Suprapubic skin (tissue), 4 donors: ENCODE measurements at regions not wholly inside any gene's neighbourhood (a gene's known extent, or its start where the extent isn't known, plus 50 kb on each side); places are given as distances from the start of the nearest gene placed in this dataset.

ENCODE experiments used
- DNase-seq, 2 donors: peaks; one replicate each; pipeline ENCODE4 v3.0.0-alpha.2; 2019; ENCODE audit warnings: low spot score in 2 of 2
- H3K27ac ChIP-seq: fragments of 200-600 bp; sonication (generic); one replicate; pipeline ENCODE4 v1.5.1; 2019
- H3K27me3 ChIP-seq: fragments of 200-600 bp; sonication (generic); one replicate; pipeline ENCODE4 v1.5.1; 2019
- H3K36me3 ChIP-seq: fragments of 200-600 bp; sonication (generic); one replicate; pipeline ENCODE4 v1.5.1; 2019
- H3K4me1 ChIP-seq: fragments of 200-600 bp; sonication (generic); one replicate; pipeline ENCODE4 v1.5.1; 2019
- H3K4me3 ChIP-seq: fragments of 200-600 bp; sonication (generic); one replicate; pipeline ENCODE4 v1.5.1; 2019; ENCODE audit warnings: mild to moderate bottlenecking
- H3K9me3 ChIP-seq: fragments of 200-600 bp; sonication (generic); one replicate; pipeline ENCODE4 v1.5.1; 2019
- EP300 ChIP-seq: sonication (generic); formaldehyde crosslinking; IDR thresholded peaks from one replicate; pipeline ENCODE4 v1.6.1; 2017; ENCODE audit warnings: antibody characterized with exemption
- POLR2A ChIP-seq, 2 donors: fragments of 450-650 bp; IDR thresholded peaks; one replicate each; pipeline ENCODE4 v1.6.1; 2017; ENCODE audit warnings: antibody characterized with exemption in 2 of 2, mild to moderate bottlenecking in 2 of 2, moderate library complexity in 2 of 2
- POLR2AphosphoS5 ChIP-seq, 3 donors: sonication (generic); formaldehyde crosslinking; IDR thresholded peaks; one replicate each; pipeline ENCODE4 v1.6.1; 2017; ENCODE audit warnings: antibody characterized with exemption in 3 of 3
- WGBS: methylation state at CpG from one replicate; pipeline ENCODE4 v1.1.5; 2018; 5-methylcytosine and 5-hydroxymethylcytosine counted together
- TF ChIP-seq, protein P1 (sequence below), 2 donors: fragments of 200-600 bp in 1 of 2; fragments of 450-650 bp in 1 of 2; sonication (generic) in 1 of 2; IDR thresholded peaks; one replicate each; pipeline ENCODE4 v1.5.1; 2016 to 2019; ENCODE audit warnings: antibody characterized with exemption in 2 of 2, mild to moderate bottlenecking in 1 of 2, moderate library complexity in 1 of 2

DNA sequence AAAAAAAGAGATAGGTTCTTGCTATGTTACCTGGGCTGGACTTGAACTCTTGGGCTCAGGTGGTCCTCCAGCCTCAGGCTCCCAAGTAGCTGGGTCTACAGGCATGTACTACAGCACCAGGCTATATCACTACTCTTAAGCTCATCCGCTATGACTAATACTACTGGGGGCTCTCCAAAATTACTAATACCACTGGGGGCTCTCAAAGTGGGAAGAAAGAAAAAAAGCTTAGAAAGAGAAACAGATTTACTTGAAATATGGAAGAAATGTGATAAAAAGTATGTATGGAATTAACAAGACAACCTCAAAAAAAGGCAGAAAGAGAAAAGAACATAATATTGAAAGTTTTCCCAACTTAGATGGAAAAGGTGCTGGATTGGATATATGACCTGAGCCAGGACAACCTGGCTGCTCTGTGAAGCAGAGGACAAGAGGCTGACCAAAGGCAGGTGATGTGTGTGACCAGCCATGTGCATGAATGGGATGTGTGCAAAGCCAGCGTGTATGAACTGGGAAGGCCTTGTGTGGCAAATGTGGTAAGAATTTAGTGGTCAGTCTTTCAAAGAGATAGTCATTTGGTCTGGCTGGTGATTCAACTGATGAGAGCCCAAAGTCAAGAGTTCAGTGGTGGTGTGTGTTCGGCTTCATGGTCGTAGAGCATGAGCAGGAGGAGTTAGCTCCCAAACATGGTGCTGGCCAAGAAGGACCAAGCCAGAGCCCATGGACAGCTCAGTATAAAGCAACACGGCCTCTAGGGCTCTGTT lies 232.4 kb upstream of the KLF14 start:
- peaks cover 14% of the 10 kb centered on the region for H3K4me1 ChIP-seq
- H3K9me3 ChIP-seq = no peaks in the 10 kb centered on the region
- no peak for TF ChIP-seq POLR2AphosphoS5 (IDR thresholded peaks at IDR 0.05)
- no peak for DNase-seq
- no peaks in the 10 kb centered on the region for H3K27me3 ChIP-seq
- peaks cover 14% of the 10 kb centered on the region for H3K36me3 ChIP-seq
- no peak overlapping the region for H3K4me3 ChIP-seq
- WGBS = 89% methylated on average over 5 of the region's 5 CpGs
- H3K27ac ChIP-seq = no peak overlapping the region

GRCh38 chr7:130970196-130970595 lies 236.2 kb upstream of the KLF14 start:
- Histone ChIP-seq H3K9me3 (no peaks in the 10 kb centered on the region), H3K4me3 (no peak overlapping the region), H3K36me3 (peaks cover 10% of the 10 kb centered on the region), H3K4me1 (peaks cover 14% of the 10 kb centered on the region), H3K27me3 (no peaks in the 10 kb centered on the region), H3K27ac (no peak overlapping the region)
- TF ChIP-seq, protein P1, sequence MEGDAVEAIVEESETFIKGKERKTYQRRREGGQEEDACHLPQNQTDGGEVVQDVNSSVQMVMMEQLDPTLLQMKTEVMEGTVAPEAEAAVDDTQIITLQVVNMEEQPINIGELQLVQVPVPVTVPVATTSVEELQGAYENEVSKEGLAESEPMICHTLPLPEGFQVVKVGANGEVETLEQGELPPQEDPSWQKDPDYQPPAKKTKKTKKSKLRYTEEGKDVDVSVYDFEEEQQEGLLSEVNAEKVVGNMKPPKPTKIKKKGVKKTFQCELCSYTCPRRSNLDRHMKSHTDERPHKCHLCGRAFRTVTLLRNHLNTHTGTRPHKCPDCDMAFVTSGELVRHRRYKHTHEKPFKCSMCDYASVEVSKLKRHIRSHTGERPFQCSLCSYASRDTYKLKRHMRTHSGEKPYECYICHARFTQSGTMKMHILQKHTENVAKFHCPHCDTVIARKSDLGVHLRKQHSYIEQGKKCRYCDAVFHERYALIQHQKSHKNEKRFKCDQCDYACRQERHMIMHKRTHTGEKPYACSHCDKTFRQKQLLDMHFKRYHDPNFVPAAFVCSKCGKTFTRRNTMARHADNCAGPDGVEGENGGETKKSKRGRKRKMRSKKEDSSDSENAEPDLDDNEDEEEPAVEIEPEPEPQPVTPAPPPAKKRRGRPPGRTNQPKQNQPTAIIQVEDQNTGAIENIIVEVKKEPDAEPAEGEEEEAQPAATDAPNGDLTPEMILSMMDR (IDR thresholded peaks at IDR 0.05) = no peak
- no peak for TF ChIP-seq POLR2A (IDR thresholded peaks at IDR 0.05)
- no peak for TF ChIP-seq EP300
- no peak for TF ChIP-seq POLR2AphosphoS5 (IDR thresholded peaks at IDR 0.05)
- DNase-seq = no peak

DNA sequence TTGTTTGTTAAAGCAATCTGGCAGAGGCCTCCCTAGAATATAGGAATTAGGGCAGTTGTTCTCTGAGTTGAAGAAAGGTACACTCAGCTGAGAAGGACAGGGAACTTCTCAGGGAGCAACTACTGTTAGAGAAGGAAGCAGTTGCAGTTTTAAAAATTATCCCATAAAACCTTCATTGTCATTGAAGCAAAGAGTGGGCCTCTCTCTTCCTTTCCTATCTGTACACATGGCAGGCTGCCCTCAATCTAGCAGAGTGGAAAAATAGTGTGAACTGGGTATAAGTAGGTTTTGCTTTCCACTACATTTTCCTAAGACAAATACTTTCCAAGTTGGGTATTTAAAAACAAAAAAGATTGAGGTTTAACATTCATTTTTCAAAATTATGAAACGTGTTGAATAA lies 236.7 kb upstream of the KLF14 start:
- Histone ChIP-seq H3K36me3 (peaks cover 10% of the 10 kb centered on the region), H3K4me1 (peaks cover 14% of the 10 kb centered on the region), H3K4me3 (no peak overlapping the region), H3K27ac (no peak overlapping the region), H3K27me3 (no peaks in the 10 kb centered on the region), H3K9me3 (no peaks in the 10 kb centered on the region)
- TF ChIP-seq EP300 (no peak), POLR2A (IDR thresholded peaks at IDR 0.05) (no peak), POLR2AphosphoS5 (IDR thresholded peaks at IDR 0.05) (no peak)
- TF ChIP-seq, protein P1 (IDR thresholded peaks at IDR 0.05) = no peak
- no peak for DNase-seq
- 40% methylated on average over 1 of the region's 1 CpG for WGBS

DNA sequence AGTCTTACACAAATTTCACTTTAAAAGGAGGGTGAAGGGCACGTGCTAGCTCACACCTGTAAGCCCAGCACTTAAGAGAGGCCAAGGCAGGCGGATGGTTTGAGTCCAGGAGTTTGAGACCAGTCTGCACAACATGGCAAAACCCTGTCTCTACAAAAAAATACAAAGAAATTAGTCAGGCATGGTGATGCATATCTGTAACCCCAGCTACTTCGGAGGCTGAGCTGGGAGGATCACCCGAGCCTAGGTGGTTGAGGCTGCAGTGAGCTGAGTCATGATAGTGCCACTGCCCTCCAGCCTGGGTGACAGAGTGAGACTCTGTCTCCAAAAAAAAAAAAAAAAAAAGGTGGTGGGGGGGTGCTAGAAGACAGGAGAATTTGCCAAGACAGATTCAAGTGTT lies 237.3 kb upstream of the KLF14 start:
- Histone ChIP-seq H3K27me3 (no peaks in the 10 kb centered on the region), H3K4me1 (peaks cover 14% of the 10 kb centered on the region), H3K36me3 (peaks cover 7% of the 10 kb centered on the region), H3K4me3 (no peak overlapping the region), H3K27ac (no peak overlapping the region), H3K9me3 (no peaks in the 10 kb centered on the region)
- 93% methylated on average over 4 of the region's 4 CpGs for WGBS
- TF ChIP-seq EP300 = no peak
- TF ChIP-seq POLR2AphosphoS5 (IDR thresholded peaks at IDR 0.05) = no peak
- TF ChIP-seq, protein P1 (IDR thresholded peaks at IDR 0.05) = no peak
- TF ChIP-seq POLR2A (IDR thresholded peaks at IDR 0.05) = no peak
- no peak for DNase-seq

DNA sequence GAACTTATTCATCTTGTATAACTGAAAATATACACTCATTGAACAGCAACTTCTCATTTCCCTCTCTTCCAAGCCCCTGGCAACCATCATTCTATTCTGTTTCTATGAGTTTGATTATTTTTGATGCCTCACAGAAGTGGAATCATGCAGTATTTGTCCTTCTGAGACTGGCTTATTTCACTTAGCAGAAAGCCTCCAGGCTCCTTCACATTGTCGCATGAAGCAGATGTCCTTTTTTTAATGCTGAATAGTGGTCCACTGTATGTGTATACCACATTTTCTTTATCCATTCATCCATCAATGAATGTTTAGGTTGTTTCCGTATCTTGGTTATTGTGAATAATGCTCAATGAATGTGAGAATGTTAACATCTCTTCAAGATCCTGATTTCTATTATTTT lies 238.2 kb upstream of the KLF14 start:
- Histone ChIP-seq H3K36me3 (no peaks in the 10 kb centered on the region), H3K4me1 (peaks cover 14% of the 10 kb centered on the region), H3K4me3 (no peak overlapping the region), H3K9me3 (no peaks in the 10 kb centered on the region), H3K27me3 (no peaks in the 10 kb centered on the region), H3K27ac (no peak overlapping the region)
- DNase-seq = no peak
- TF ChIP-seq EP300 = no peak
- no peak for TF ChIP-seq POLR2A (IDR thresholded peaks at IDR 0.05)
- TF ChIP-seq, protein P1 (IDR thresholded peaks at IDR 0.05) = no peak
- no peak for TF ChIP-seq POLR2AphosphoS5 (IDR thresholded peaks at IDR 0.05)
- 93% methylated on average over 2 of the region's 2 CpGs for WGBS

DNA sequence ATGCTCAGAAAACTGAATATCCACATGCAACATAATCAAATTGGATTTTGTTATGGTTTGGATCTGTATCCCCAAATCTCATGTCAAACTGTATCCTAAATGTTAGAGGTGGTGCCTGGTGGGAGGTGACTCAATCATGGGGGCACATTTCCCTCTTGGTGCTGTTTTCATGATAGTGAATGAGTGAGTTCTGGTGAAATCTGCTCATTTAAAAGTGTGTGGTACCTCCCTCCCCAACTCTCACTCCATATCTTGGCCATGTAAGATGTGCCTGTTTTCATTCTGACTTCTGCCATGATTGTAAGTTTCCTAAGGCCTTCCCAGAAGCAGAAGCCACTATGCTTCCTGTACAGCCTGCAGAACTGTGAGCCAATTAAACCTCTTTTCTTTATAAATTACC lies 239.6 kb upstream of the KLF14 start:
- Histone ChIP-seq H3K4me1 (peaks cover 14% of the 10 kb centered on the region), H3K9me3 (no peaks in the 10 kb centered on the region), H3K4me3 (no peak overlapping the region), H3K27me3 (no peaks in the 10 kb centered on the region), H3K36me3 (no peaks in the 10 kb centered on the region), H3K27ac (no peak overlapping the region)
- no peak for DNase-seq
- TF ChIP-seq POLR2A (IDR thresholded peaks at IDR 0.05) (no peak), EP300 (no peak), POLR2AphosphoS5 (IDR thresholded peaks at IDR 0.05) (no peak)
- TF ChIP-seq, protein P1 (IDR thresholded peaks at IDR 0.05) = no peak
